Endothelial cell of umbilical vein (primary cell): ENCODE measurements at regions not wholly inside any gene's neighbourhood (a gene's known extent, or its start where the extent isn't known, plus 50 kb on each side); places are given as distances from the start of the nearest gene placed in this dataset.

Source experiments
- BruUV-seq: library from RNA; stranded (reverse); fragments of 400-500 nt; replicated peaks from 2 replicates; lab custom pipeline; 2021; lab: Mats Ljungman, UMichigan
- CTCF ChIA-PET: fragments of 300-600, 350-600 bp; sonication (Branson Sonifier 250); formaldehyde crosslinking; loops from one replicate; lab custom pipeline; 2021; ENCODE audit warnings: antibody characterized with exemption, inconsistent platforms; lab: Charles Lee
- POLR2A ChIA-PET: fragments of 300-600, 350-600 bp; sonication (Branson Sonifier 250); formaldehyde crosslinking; loops from one replicate; lab custom pipeline; 2021; ENCODE audit warnings: antibody characterized with exemption, inconsistent platforms; lab: Charles Lee
- DNase-seq: peaks from one replicate; pipeline ENCODE4 v3.0.0-alpha.2; 2011; ENCODE audit warnings: low read depth, low spot score
- FAIRE-seq: peaks from 2 replicates; lab custom pipeline; 2011; peaks lifted over from hg19 to GRCh38; lab: Jason Lieb, UNC
- H2AFZ ChIP-seq: 2 replicates; pipeline ENCODE4 v1.6.0; 2012; ENCODE audit warnings: low read depth, low read length, control low read depth, inconsistent platforms
- H3K27ac ChIP-seq: 2 replicates; pipeline ENCODE4 v1.5.1; 2011; ENCODE audit warnings: low read depth, mild to moderate bottlenecking, control low read depth, low read length, moderate library complexity; ENCODE audit not compliant: insufficient read depth
- H3K27me3 ChIP-seq, 2 experiments: 2 replicates each; pipeline versions ENCODE4 v1.6.0 to v1.6.1; 2011; ENCODE audit warnings: low read length in 2 of 2, mixed read lengths in 1 of 2; ENCODE audit not compliant: control insufficient read depth in 2 of 2, insufficient read depth in 2 of 2
- H3K36me3 ChIP-seq, 2 experiments: 2 replicates in 1 of 2; 3 replicates in 1 of 2; pipeline ENCODE4 v1.5.1; 2011; ENCODE audit warnings: low read length in 2 of 2, mild to moderate bottlenecking in 1 of 2, moderate library complexity in 1 of 2; ENCODE audit not compliant: control insufficient read depth in 2 of 2, insufficient read depth in 2 of 2; ENCODE audit errors: extremely low read depth in 1 of 2
- H3K4me1 ChIP-seq: 3 replicates; pipeline ENCODE4 v1.5.1; 2011; ENCODE audit warnings: mild to moderate bottlenecking, low read length; ENCODE audit not compliant: control insufficient read depth, insufficient read depth; ENCODE audit errors: extremely low read depth
- H3K4me2 ChIP-seq: 2 replicates; pipeline ENCODE4 v1.6.1; 2011; ENCODE audit warnings: low read length, control low read depth, mixed read lengths; ENCODE audit not compliant: insufficient read depth
- H3K4me3 ChIP-seq, 3 experiments: fragments of 200-600 bp in 1 of 3; sonication (generic), shearing (Covaris generic) in 1 of 3; replicated peaks in 1 of 3; 2 replicates each; pipeline ENCODE4 v1.5.1; 2011 to 2016; ENCODE audit warnings: control low read depth in 3 of 3, low read length in 3 of 3, mild to moderate bottlenecking in 2 of 3, inconsistent platforms in 1 of 3, low read depth in 1 of 3, moderate library complexity in 1 of 3; ENCODE audit not compliant: insufficient read depth in 1 of 3
- H3K79me2 ChIP-seq: 2 replicates; pipeline ENCODE4 v1.6.0; 2012; ENCODE audit warnings: low read length, inconsistent platforms; ENCODE audit not compliant: control insufficient read depth, insufficient read depth
- H3K9ac ChIP-seq: replicated peaks from 2 replicates; pipeline ENCODE3; 2011; ENCODE audit warnings: low read length, control low read depth; ENCODE audit not compliant: insufficient read depth; ENCODE audit errors: extremely low read depth
- H3K9me1 ChIP-seq: replicated peaks from 3 replicates; pipeline ENCODE4 v1.6.0; 2011; ENCODE audit warnings: mild to moderate bottlenecking, low read length; ENCODE audit not compliant: control insufficient read depth, insufficient read depth; ENCODE audit errors: extremely low read depth
- H3K9me3 ChIP-seq: replicated peaks from 2 replicates; pipeline ENCODE4 v1.5.1; 2012; ENCODE audit warnings: low read length, inconsistent platforms; ENCODE audit not compliant: control insufficient read depth, insufficient read depth
- H4K20me1 ChIP-seq: replicated peaks from 2 replicates; pipeline ENCODE3; 2011; ENCODE audit warnings: mild to moderate bottlenecking, low read length; ENCODE audit not compliant: control insufficient read depth, insufficient read depth; ENCODE audit errors: extremely low read depth
- EZH2 ChIP-seq: IDR thresholded peaks from 2 replicates; pipeline ENCODE4 v1.6.1; 2012; ENCODE audit warnings: borderline replicate concordance, low read depth, mild to moderate bottlenecking, moderate library complexity, low read length, inconsistent platforms; ENCODE audit not compliant: severe bottlenecking
- FOS ChIP-seq: IDR thresholded peaks from 2 replicates; pipeline ENCODE4 v1.6.1; 2011; ENCODE audit warnings: mild to moderate bottlenecking, low read length, moderate library complexity, borderline replicate concordance; ENCODE audit not compliant: insufficient read depth
- GATA2 ChIP-seq: IDR thresholded peaks from 2 replicates; pipeline ENCODE4 v1.7.0; 2011; ENCODE audit warnings: low read depth, mild to moderate bottlenecking, moderate library complexity, mixed read lengths, low read length; ENCODE audit not compliant: insufficient read length, insufficient read depth
- JUN ChIP-seq: IDR thresholded peaks from 2 replicates; pipeline ENCODE4 v1.6.1; 2011; ENCODE audit warnings: borderline replicate concordance, low read depth; ENCODE audit not compliant: insufficient read length, insufficient read depth
- MYC ChIP-seq: IDR thresholded peaks from one replicate; pipeline ENCODE4 v1.6.1; 2011; ENCODE audit warnings: mild to moderate bottlenecking, low read depth, low read length
- POLR2A ChIP-seq: IDR thresholded peaks from 2 replicates; pipeline ENCODE4 v1.6.1; 2012; ENCODE audit warnings: low read depth, mild to moderate bottlenecking, control low read depth, low read length
- POLR2AphosphoS5 ChIP-seq: IDR thresholded peaks from 2 replicates; pipeline ENCODE4 v1.6.1; 2012; ENCODE audit warnings: low read depth, mild to moderate bottlenecking, control low read depth, low read length, moderate library complexity; ENCODE audit not compliant: insufficient read depth
- dilution Hi-C: fragments of 300-500 bp; cut with MboI; formaldehyde crosslinking; loops from one replicate; pipeline ENCODE4 v1.15.0; 2019; ENCODE audit warnings: low sequenced_read_pairs; ENCODE audit not compliant: extremely low pct_ligation_motif_present
- intact Hi-C: fragments of 100-400 bp; cut with micrococcal nuclease; formaldehyde crosslinking; loops from one replicate; pipeline ENCODE4 v1.10.0; 2022
- TF ChIP-seq, protein P1 (sequence below), 2 donors: IDR thresholded peaks; 1 replicate in 1 of 2; 2 replicates in 1 of 2; pipeline ENCODE4 v1.5.1; 2011; ENCODE audit warnings: low read length in 2 of 2, mild to moderate bottlenecking in 2 of 2, moderate library complexity in 2 of 2, control low read depth in 1 of 2, inconsistent platforms in 1 of 2, low read depth in 1 of 2; ENCODE audit not compliant: insufficient read depth in 1 of 2; ENCODE audit errors: extremely low read depth in 1 of 2
- TF ChIP-seq, protein P2 (sequence below): IDR thresholded peaks from 2 replicates; pipeline ENCODE4 v1.6.1; 2011; ENCODE audit not compliant: insufficient read depth, insufficient read length

DNA sequence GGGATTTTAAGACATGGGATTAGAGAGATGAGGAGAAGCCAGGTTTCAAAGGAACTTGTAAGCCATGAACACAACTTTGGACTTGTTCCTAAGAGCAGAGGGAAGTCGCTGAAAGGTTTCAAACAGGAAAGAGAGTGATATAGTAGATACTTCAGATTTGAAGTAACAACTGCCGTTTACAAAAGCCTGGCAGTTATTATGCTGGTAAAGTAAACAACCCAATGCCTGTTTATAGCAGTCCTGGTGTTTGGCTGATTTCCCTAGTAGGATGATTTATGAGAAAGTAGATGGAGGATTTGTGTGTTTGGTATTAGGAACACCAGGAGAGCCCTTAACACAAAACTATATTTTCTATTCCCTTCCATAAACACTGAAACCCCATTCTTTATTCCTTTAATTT is 285.7 kb downstream of the RMST start:
- no TSS peak for BruUV-seq
- dilution Hi-C loops, result no loop called here
- intact Hi-C loops, result no loop called here
- Histone ChIP-seq H3K9ac (no peak overlapping the region), H3K27ac (no peak overlapping the region), H3K27me3 (no peaks in the 10 kb centered on the region), H3K4me2 (no peak overlapping the region), H4K20me1 (no peaks in the 10 kb centered on the region), H3K4me1 (no peaks in the 10 kb centered on the region), H3K4me3 (no peak overlapping the region), H3K36me3 (no peaks in the 10 kb centered on the region), H2AFZ (no peak overlapping the region), H3K9me1 (no peaks in the 10 kb centered on the region), H3K9me3 (peaks cover 1% of the 10 kb centered on the region), H3K79me2 (no peaks in the 10 kb centered on the region)
- TF ChIP-seq MYC, result no peak
- TF ChIP-seq, protein P1, sequence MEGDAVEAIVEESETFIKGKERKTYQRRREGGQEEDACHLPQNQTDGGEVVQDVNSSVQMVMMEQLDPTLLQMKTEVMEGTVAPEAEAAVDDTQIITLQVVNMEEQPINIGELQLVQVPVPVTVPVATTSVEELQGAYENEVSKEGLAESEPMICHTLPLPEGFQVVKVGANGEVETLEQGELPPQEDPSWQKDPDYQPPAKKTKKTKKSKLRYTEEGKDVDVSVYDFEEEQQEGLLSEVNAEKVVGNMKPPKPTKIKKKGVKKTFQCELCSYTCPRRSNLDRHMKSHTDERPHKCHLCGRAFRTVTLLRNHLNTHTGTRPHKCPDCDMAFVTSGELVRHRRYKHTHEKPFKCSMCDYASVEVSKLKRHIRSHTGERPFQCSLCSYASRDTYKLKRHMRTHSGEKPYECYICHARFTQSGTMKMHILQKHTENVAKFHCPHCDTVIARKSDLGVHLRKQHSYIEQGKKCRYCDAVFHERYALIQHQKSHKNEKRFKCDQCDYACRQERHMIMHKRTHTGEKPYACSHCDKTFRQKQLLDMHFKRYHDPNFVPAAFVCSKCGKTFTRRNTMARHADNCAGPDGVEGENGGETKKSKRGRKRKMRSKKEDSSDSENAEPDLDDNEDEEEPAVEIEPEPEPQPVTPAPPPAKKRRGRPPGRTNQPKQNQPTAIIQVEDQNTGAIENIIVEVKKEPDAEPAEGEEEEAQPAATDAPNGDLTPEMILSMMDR (IDR thresholded peaks at IDR 0.05; ENCODE audit: extremely low read depth in 1 of 2, insufficient read depth in 1 of 2, low read depth in 1 of 2, low read length in 2 of 2), result no peak
- no peak for TF ChIP-seq POLR2AphosphoS5
- TF ChIP-seq JUN, result no peak
- TF ChIP-seq FOS, result no peak
- no peak for TF ChIP-seq POLR2A
- no peak for TF ChIP-seq EZH2
- TF ChIP-seq, protein P2, sequence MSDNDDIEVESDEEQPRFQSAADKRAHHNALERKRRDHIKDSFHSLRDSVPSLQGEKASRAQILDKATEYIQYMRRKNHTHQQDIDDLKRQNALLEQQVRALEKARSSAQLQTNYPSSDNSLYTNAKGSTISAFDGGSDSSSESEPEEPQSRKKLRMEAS, result no peak
- no peak for TF ChIP-seq GATA2
- DNase-seq (no peak), FAIRE-seq (no peak)
- ChIA-PET CTCF (no interaction called here), POLR2A (no interaction called here)
